Activated T-cell treated with anti-CD3 and anti-CD28 coated beads, Interleukin-2, amount 50 U/mL, for 4 hours (primary cell): ENCODE measurements at regions not wholly inside any gene's neighbourhood (a gene's known extent, or its start where the extent isn't known, plus 50 kb on each side); places are given as distances from the start of the nearest gene placed in this dataset.

Experiments used
- ATAC-seq, 2 donors: fragments of 200-7000 bp; cut with Tn5 transposase; one replicate each; pipeline ENCODE4 v1.10.0; 2021
- DNase-seq: peaks from one replicate; pipeline ENCODE4 v3.0.0-alpha.2; 2020
- H3K27me3 Mint-ChIP-seq: one replicate; pipeline ENCODE4 v1.8.0; 2021; ENCODE audit warnings: low read depth, mixed read lengths
- H3K36me3 Mint-ChIP-seq: one replicate; pipeline ENCODE4 v1.8.0; 2022; ENCODE audit warnings: mixed read lengths; ENCODE audit not compliant: insufficient read depth
- H3K4me1 Mint-ChIP-seq: one replicate; pipeline ENCODE4 v1.8.0; 2021; ENCODE audit warnings: low read depth, mixed read lengths
- H3K4me3 Mint-ChIP-seq: one replicate; pipeline ENCODE4 v1.8.0; 2021; ENCODE audit warnings: mild to moderate bottlenecking, moderate library complexity, mixed read lengths
- H3K9me3 Mint-ChIP-seq: one replicate; pipeline ENCODE4 v1.8.0; 2021; ENCODE audit warnings: mixed read lengths

DNA sequence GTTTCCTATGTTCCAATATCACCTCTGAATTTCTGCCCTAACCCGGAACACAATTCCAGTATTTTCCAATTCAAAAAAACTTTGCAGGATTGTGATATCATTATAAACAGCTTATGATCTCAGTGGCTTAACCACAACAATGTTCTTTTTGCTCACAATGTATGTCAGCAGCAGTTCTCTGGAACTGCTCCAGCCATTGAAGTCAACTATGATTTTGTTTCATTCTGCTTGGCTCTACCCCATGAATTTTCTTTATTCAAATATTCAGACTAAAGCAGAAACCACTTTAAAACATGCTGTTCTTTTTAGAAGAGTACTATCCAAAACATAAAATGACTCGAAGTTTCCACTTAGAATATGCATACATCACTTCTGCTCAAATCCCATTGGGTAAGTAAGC lies 1611.1 kb downstream of the ARAP2 start:
- DNase-seq (no peak), ATAC-seq (no peak)
- Mint-ChIP-seq H3K36me3 (no peaks in the 10 kb centered on the region), H3K9me3 (peaks cover 14% of the 10 kb centered on the region), H3K4me3 (no peak overlapping the region), H3K4me1 (no peaks in the 10 kb centered on the region), H3K27me3 (no peaks in the 10 kb centered on the region)

DNA sequence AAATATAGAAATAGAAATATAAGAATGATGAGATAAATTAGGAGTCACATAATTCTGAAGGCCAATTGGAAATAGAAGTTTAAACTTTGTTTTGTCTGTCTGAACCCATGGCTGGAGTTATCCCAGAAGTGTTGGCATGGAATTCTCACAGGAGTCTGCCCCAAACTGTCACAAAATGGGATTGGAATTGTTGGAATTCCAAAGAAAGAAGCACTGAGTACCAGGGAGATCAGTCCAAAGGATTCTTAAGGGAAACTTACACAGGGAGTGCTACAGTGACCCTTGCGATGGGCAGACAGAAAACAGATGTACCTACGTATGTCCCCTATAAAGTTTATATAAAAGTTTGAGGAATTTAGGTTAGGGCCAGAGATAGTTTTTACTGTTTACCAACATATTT lies 1607.7 kb downstream of the ARAP2 start:
- DNase-seq: no peak

DNA sequence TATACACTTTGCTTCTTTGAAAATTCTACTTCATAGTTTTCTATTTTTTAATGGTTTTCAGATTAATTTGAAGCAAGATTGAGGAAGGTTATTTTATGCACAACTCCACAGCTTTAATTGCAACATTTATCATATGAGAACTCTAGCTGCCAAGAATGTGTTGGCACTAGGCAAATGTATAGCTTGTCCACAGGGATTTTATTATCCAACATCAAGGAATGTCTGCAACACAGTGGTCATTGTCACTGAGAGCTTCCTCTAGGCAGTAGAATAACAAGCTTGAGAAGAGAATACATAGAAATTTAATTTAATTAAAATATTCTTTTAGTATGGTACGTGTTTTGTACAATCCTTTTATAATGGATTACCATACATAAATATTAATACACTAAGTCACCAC lies 1600.8 kb downstream of the ARAP2 start:
- ATAC-seq (no peak), DNase-seq (no peak)
- Mint-ChIP-seq H3K9me3 (peaks cover 25% of the 10 kb centered on the region), H3K4me3 (no peak overlapping the region), H3K36me3 (no peaks in the 10 kb centered on the region), H3K4me1 (no peaks in the 10 kb centered on the region), H3K27me3 (no peaks in the 10 kb centered on the region)

More for the DNA sequence above, 1607.7 kb downstream of the ARAP2 start:
- H3K4me1 Mint-ChIP-seq: no peaks in the 10 kb centered on the region
- H3K4me3 Mint-ChIP-seq: no peak overlapping the region
- ATAC-seq: no peak
- H3K9me3 Mint-ChIP-seq: peaks cover 9% of the 10 kb centered on the region
- H3K36me3 Mint-ChIP-seq: no peaks in the 10 kb centered on the region
- H3K27me3 Mint-ChIP-seq: no peaks in the 10 kb centered on the region

DNA sequence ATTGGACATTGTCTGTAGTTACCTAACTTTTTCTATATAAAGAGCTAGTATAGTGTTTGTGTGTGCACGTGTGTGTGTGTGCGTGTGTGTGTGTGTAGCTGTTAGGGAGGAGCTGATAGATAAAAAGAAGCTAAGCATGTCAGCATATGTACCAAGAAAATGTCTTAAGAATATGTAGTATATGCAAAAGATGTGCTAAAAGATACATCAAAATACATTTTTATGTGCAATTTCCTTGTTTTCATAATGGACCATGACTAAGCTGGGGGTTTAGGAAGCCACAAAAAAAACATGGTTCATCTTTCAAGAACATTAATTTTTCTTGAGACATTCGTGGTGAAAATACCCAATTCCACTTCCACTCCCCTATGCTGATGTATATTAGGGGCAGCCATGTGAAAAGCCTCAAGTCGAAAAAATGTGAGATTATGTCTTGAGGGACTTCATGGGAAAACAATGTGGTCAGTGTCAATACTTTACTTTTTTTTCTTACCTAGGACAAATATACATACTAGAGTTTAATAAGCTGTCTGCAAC lies 1599.7 kb downstream of the ARAP2 start:
- H3K4me3 Mint-ChIP-seq: no peak overlapping the region
- no peaks in the 10 kb centered on the region for H3K27me3 Mint-ChIP-seq
- ATAC-seq: no peak
- peaks cover 25% of the 10 kb centered on the region for H3K9me3 Mint-ChIP-seq
- DNase-seq: no peak
- no peaks in the 10 kb centered on the region for H3K4me1 Mint-ChIP-seq
- no peaks in the 10 kb centered on the region for H3K36me3 Mint-ChIP-seq

DNA sequence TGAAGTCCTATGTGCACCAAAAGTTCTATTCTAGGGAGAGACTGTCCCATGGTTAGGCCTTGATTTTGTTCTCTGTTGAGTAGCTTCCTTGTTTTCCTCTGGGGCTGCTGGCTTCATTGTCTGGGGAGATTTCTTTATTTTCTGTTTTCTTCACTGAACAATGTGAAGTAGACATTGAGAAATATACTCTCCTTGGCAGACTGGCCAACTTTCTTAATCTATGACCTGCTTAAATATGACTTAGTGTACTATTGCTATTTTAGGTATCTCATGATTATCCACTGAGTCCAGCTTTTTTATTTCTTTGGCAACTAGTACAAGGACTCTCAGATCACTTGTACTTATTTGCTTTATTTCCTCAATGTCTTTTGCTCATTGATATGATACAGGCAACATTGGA lies 1594.6 kb downstream of the ARAP2 start:
- H3K9me3 Mint-ChIP-seq: peaks cover 6% of the 10 kb centered on the region
- H3K4me3 Mint-ChIP-seq: no peak overlapping the region
- ATAC-seq (no peak), DNase-seq (no peak)
- H3K36me3 Mint-ChIP-seq: no peaks in the 10 kb centered on the region
- H3K4me1 Mint-ChIP-seq: no peaks in the 10 kb centered on the region
- H3K27me3 Mint-ChIP-seq: no peaks in the 10 kb centered on the region

DNA sequence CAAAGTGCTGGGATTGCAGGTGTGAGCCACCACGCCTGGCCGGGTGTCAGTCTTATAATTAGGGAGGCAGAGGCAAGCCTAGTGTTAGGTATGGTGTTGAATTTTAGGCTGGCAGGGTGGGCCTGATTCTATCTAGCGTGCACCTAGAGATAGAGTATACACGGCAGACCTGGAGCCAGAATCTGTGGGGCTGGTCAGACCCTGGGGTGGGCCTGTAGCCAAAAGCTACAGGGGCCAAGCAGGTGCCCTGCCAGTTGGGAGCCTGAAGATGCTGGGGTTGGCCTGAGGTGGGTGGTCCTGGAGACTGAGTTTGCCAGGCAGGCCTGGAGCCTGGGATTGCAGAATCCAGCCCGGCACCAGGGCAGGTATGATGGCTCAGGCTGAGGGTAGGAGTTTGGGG lies 1580.3 kb downstream of the ARAP2 start:
- ATAC-seq: no peak
- Mint-ChIP-seq H3K36me3 (no peaks in the 10 kb centered on the region), H3K9me3 (peaks cover 7% of the 10 kb centered on the region), H3K4me1 (no peaks in the 10 kb centered on the region), H3K27me3 (no peaks in the 10 kb centered on the region), H3K4me3 (no peak overlapping the region)
- no peak for DNase-seq

DNA sequence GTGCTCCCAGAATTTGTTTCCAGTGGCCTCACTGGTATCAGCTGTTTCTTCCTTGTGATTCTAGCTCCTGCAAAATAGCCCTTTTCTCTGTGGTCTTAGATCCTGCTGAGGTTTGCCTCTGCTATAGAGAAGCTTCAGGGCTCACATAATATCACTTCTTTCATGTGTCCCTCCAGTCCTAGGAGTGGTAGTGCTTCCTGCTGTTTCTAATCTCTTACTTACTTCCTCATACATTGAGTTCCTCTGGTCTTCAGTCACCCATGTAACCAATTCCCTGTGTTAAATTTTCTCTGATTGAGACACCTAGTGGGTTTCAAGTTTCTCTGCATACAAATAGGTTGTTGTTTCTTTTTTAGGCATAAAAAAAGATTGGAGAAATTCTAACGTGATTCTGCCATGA lies 1567.9 kb downstream of the ARAP2 start:
- DNase-seq: no peak
- Mint-ChIP-seq H3K36me3 (no peaks in the 10 kb centered on the region), H3K27me3 (no peaks in the 10 kb centered on the region), H3K4me3 (no peak overlapping the region), H3K4me1 (no peaks in the 10 kb centered on the region), H3K9me3 (peaks cover 4% of the 10 kb centered on the region)
- no peak for ATAC-seq

DNA sequence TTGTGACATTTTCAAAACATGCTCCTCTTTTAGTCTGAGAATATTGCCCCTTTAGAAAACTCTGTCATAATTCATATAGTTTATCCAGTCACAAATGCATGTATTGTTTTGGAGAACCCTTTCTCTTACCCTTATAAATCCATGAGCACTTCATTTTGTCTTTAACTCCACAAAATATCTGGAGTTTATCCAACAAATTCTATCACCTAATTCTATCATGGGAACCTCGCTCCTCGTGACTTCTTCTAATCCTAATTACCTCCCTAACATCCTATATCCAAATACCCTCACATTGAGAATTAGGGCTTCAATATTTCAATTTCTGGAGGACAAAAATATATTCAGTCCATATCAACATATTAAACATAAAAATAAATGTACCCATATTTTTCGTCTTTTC lies 1565.9 kb downstream of the ARAP2 start:
- no peaks in the 10 kb centered on the region for H3K9me3 Mint-ChIP-seq
- ATAC-seq: no peak
- no peak overlapping the region for H3K4me3 Mint-ChIP-seq
- no peak for DNase-seq
- H3K36me3 Mint-ChIP-seq: no peaks in the 10 kb centered on the region
- no peaks in the 10 kb centered on the region for H3K4me1 Mint-ChIP-seq
- H3K27me3 Mint-ChIP-seq: no peaks in the 10 kb centered on the region

DNA sequence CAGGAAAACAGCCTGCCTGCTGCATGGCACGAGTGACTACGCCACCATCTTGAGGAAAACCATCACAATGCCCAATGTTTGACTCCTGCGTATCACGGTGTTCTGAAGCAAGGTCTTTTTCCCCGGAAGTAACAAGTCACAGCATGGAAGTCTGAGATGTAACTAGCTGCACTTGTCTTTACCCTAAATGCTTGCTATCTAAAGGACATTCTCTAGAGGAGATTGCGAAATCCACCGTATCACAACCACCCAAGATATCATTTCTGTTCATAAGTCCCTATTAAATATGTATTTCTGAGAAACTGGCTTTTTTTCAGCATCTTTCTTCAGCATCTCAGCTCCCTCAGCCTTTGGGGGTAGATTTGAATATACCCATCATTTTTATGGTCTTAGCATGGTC lies 1565.1 kb downstream of the ARAP2 start:
- Mint-ChIP-seq H3K36me3 (no peaks in the 10 kb centered on the region), H3K9me3 (no peaks in the 10 kb centered on the region), H3K4me3 (no peak overlapping the region), H3K27me3 (no peaks in the 10 kb centered on the region), H3K4me1 (no peaks in the 10 kb centered on the region)
- ATAC-seq (no peak), DNase-seq (no peak)

DNA sequence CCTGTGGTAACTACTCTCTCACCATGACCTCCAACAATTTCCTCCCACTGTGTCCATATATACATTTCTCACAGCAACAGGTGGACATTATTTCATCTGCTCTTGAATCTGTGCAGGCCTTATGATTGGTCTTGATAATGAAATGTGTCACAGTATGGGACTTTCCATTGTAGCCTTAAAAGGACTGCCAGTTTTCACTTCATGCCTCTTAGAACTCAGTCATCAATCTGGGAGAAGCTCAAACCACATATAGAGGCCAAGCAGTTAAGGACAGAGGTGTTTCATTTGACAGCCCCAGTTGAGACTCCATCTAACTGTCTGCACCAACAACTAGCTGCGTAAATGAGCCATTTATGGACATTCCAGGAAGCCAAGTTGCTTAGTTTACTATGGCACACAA lies 1534.8 kb downstream of the ARAP2 start:
- ATAC-seq (no peak), DNase-seq (no peak)
- Mint-ChIP-seq H3K4me3 (no peak overlapping the region), H3K27me3 (no peaks in the 10 kb centered on the region), H3K36me3 (no peaks in the 10 kb centered on the region), H3K9me3 (peaks cover 21% of the 10 kb centered on the region), H3K4me1 (no peaks in the 10 kb centered on the region)

DNA sequence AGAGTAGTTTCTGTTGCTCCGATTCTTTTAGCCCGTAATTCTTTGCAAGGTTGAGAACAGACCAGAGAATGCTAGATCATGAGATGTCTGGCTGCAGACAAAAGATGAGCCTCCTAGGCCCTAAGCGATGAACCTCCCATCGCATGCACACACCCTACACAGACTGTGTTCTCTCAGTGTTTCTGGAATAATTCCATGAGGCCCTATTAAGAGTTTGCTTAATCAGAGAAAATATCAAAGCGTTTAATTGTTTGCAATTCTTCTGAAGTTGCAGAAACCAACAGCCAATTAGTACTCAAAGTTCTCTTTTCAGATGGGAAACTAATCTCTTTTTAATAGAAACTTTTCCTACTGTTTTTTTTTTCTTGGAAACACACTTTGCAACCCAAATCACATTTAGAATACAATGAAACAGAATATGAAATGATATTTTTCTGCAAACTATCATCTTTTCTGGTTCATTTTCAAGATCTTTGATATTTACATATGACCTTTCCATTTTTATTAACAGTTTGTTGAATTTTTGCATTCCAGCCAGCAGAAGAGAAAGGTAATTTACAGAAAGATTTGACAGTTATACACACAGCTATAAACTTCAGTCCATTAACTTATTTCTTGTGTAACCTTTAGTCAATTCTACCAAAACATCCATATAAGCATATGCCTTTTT lies 1525.6 kb downstream of the ARAP2 start:
- H3K27me3 Mint-ChIP-seq: no peaks in the 10 kb centered on the region
- ATAC-seq (no peak), DNase-seq (no peak)
- H3K9me3 Mint-ChIP-seq: peaks cover 6% of the 10 kb centered on the region
- no peaks in the 10 kb centered on the region for H3K4me1 Mint-ChIP-seq
- H3K36me3 Mint-ChIP-seq: no peaks in the 10 kb centered on the region
- H3K4me3 Mint-ChIP-seq: no peak overlapping the region

DNA sequence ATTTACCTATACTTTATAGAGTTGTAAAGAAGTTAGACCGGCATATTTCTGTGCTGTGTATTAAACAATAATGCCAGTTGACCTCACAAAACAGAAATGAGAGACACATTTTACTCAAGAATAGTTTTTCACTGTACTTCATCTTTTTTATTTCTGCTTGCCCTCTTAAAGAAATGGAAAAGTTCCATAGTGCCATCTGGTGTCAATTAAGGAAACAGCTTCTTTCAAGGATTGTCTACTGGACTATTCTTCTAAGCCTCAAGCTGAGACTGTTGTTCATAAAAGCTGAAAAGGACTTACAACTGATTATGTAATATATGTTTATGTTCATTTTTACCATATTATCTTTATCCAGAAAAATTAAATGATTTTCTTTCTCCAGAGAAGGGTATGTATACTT lies 1523.7 kb downstream of the ARAP2 start:
- no peaks in the 10 kb centered on the region for H3K36me3 Mint-ChIP-seq
- no peak for ATAC-seq
- DNase-seq: no peak
- no peak overlapping the region for H3K4me3 Mint-ChIP-seq
- H3K4me1 Mint-ChIP-seq: no peaks in the 10 kb centered on the region
- no peaks in the 10 kb centered on the region for H3K27me3 Mint-ChIP-seq
- peaks cover 1% of the 10 kb centered on the region for H3K9me3 Mint-ChIP-seq

DNA sequence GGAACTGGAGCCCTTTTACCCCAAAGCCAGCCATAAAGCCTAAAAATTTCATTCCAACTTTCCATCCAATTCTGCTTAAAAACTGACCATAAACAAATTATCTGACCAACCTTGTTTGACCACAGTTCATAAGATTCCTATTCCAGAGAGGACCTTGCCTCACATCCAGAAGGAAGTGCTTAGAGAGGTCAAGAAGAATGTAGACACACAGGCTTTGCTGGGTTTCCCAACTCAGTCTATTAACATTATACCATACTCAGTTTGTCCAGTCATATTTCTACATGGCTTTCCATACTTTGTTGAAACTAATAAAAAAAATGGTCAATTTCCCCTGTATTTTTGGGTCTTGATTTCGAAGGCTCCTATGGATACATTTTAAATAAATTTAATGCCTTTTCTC lies 1522.5 kb downstream of the ARAP2 start:
- H3K4me1 Mint-ChIP-seq: no peaks in the 10 kb centered on the region
- H3K27me3 Mint-ChIP-seq: no peaks in the 10 kb centered on the region
- ATAC-seq (no peak), DNase-seq (no peak)
- no peak overlapping the region for H3K4me3 Mint-ChIP-seq
- no peaks in the 10 kb centered on the region for H3K9me3 Mint-ChIP-seq
- no peaks in the 10 kb centered on the region for H3K36me3 Mint-ChIP-seq

DNA sequence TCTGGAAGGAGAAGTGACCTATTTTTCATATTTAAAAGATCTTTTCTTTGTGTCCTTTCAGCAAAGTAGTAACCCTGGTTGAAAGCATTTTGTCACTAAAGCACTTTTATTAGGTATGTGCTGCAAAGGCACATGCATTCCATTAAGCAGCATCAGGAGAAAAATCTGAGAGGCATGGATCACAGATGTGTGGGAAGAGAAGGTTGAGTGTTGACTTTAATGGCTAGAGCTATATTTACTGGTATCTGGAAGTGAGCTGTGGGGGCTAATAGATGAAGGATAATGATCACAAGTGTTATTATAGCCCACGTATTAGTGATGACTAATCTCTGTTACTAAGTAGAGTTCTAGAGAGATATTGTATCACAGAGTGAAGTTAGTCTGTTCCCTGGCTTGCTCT lies 1520.7 kb downstream of the ARAP2 start:
- H3K4me3 Mint-ChIP-seq: no peak overlapping the region
- DNase-seq: no peak
- no peaks in the 10 kb centered on the region for H3K36me3 Mint-ChIP-seq
- H3K9me3 Mint-ChIP-seq: peaks cover 5% of the 10 kb centered on the region
- ATAC-seq: no peak
- no peaks in the 10 kb centered on the region for H3K27me3 Mint-ChIP-seq
- H3K4me1 Mint-ChIP-seq: no peaks in the 10 kb centered on the region

DNA sequence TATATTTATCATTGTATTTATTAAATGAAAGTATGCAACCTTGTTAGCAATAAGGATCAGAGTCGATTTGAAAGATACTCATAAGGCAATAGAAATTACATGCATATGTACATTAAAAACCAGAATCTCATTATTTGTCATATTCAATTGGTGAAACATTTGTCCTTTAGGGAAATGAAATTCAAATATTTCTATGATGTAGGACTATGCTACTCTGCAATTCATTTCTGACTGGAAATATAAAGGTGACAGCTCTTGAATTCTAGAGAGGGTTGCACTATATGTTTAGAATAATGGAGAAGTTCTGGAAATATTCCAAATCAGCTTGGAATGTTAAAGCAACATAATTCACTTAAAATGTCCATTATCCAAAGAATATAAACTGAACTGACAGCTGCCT lies 1519.8 kb downstream of the ARAP2 start:
- H3K9me3 Mint-ChIP-seq: peaks cover 7% of the 10 kb centered on the region
- no peaks in the 10 kb centered on the region for H3K27me3 Mint-ChIP-seq
- DNase-seq: no peak
- ATAC-seq: no peak
- H3K36me3 Mint-ChIP-seq: no peaks in the 10 kb centered on the region
- H3K4me3 Mint-ChIP-seq: no peak overlapping the region
- no peaks in the 10 kb centered on the region for H3K4me1 Mint-ChIP-seq

DNA sequence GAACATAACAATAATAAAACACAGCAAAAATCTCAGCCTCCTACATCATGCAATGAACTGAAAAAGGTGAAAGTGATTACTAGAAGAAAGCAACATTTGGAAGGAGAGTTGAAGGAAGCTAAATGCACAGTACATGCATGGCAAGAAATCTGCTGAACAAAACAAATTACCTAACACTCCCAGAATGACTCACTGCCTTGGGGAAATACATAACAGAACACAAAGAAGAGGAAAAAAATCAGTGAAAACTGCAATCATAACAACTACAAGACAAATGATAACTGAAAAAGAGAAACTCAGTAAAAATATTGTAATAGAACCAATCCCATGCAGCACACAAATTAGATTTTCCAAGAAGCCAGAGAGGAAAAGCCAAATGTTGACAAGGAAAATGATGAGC lies 1513.2 kb downstream of the ARAP2 start:
- no peak overlapping the region for H3K4me3 Mint-ChIP-seq
- H3K36me3 Mint-ChIP-seq: no peaks in the 10 kb centered on the region
- no peak for ATAC-seq
- no peaks in the 10 kb centered on the region for H3K4me1 Mint-ChIP-seq
- H3K9me3 Mint-ChIP-seq: peaks cover 12% of the 10 kb centered on the region
- no peaks in the 10 kb centered on the region for H3K27me3 Mint-ChIP-seq
- no peak for DNase-seq
